ENCODE measurements at regions not wholly inside any gene's neighbourhood (a gene's known extent, or its start where the extent isn't known, plus 50 kb on each side); places are given as distances from the start of the nearest gene placed in this dataset.

DNA sequence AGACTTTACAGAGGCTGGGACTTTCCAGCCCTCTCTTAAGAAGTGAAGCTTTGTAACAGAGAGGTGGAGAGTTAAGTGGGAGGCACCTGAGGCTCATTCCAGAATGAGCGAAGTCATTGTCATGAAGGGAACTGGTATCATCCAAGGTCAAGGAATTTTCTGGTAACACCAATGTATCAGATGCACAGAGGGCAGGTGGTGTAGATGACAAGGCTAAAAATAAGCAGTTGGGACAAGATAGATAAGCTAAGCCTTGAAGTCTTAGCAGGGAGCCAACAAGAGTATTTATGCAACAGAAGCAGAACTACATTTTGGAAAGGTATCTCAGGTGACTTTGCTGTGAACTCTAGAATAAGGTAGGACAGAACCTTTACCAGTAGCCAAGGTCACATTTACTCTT lies 257.0 kb upstream of the AUTS2 start:
- TF ChIP-seq TAF1 (IDR thresholded peaks at IDR 0.05; ENCODE audit: borderline replicate concordance, insufficient read depth, low read length) (no peak), FOXP2 (optimal IDR thresholded peaks at IDR 0.05; ENCODE audit: borderline replicate concordance, extremely low read depth, extremely low read length, insufficient read depth) (no peak), POLR2AphosphoS5 (IDR thresholded peaks at IDR 0.05; ENCODE audit: low read depth, low read length) (no peak), SIN3A (IDR thresholded peaks at IDR 0.05; ENCODE audit: borderline replicate concordance, insufficient read depth, low read length) (no peak), REST (IDR thresholded peaks at IDR 0.05; ENCODE audit: insufficient read depth in 1 of 2, low read depth in 2 of 2, low read length in 2 of 2) (no peak)

- no peak for TF ChIP-seq REST (IDR thresholded peaks at IDR 0.05; ENCODE audit: insufficient read depth in 1 of 2, low read depth in 2 of 2, low read length in 2 of 2)
- no peak for TF ChIP-seq SIN3A (IDR thresholded peaks at IDR 0.05; ENCODE audit: borderline replicate concordance, insufficient read depth, low read length)
- TF ChIP-seq FOXP2 (optimal IDR thresholded peaks at IDR 0.05; ENCODE audit: borderline replicate concordance, extremely low read depth, extremely low read length, insufficient read depth): no peak
These were observed 256.0 kb upstream of the AUTS2 start for GRCh38 chr7:69342154-69342884.

DNA sequence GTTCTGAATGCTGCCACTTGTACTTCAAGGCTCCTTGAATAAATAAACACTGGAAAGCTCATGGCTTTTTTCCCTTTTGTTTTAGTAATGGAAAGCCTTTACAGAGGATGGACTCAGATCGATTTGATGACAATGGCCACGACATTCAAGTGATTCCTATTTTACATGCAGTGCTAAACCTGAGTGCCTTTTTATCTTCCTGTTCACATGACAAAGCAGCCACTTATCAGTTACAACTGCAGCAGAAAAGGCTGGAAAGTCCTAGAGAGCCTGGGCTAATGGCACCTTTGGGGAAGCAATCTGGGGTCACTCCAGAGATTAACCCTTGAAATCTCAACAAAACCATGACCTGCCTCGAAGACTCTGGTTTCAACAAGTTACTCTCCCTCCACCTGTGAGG lies 249.0 kb upstream of the AUTS2 start:
- no peak for TF ChIP-seq SIN3A (IDR thresholded peaks at IDR 0.05; ENCODE audit: borderline replicate concordance, insufficient read depth, low read length)
- no peak for TF ChIP-seq TAF1 (IDR thresholded peaks at IDR 0.05; ENCODE audit: borderline replicate concordance, insufficient read depth, low read length)
- no peak for TF ChIP-seq FOXP2 (optimal IDR thresholded peaks at IDR 0.05; ENCODE audit: borderline replicate concordance, extremely low read depth, extremely low read length, insufficient read depth)
- TF ChIP-seq POLR2AphosphoS5 (IDR thresholded peaks at IDR 0.05; ENCODE audit: low read depth, low read length): no peak
- no peak for TF ChIP-seq REST (IDR thresholded peaks at IDR 0.05; ENCODE audit: insufficient read depth in 1 of 2, low read depth in 2 of 2, low read length in 2 of 2)

- TF ChIP-seq POLR2AphosphoS5 (IDR thresholded peaks at IDR 0.05; ENCODE audit: low read depth, low read length) (no peak), SIN3A (IDR thresholded peaks at IDR 0.05; ENCODE audit: borderline replicate concordance, insufficient read depth, low read length) (no peak), REST (IDR thresholded peaks at IDR 0.05; ENCODE audit: insufficient read depth in 1 of 2, low read depth in 2 of 2, low read length in 2 of 2) (no peak), FOXP2 (optimal IDR thresholded peaks at IDR 0.05; ENCODE audit: borderline replicate concordance, extremely low read depth, extremely low read length, insufficient read depth) (no peak), TAF1 (IDR thresholded peaks at IDR 0.05; ENCODE audit: borderline replicate concordance, insufficient read depth, low read length) (no peak)
These were observed 240.0 kb upstream of the AUTS2 start for GRCh38 chr7:69358163-69358821.

All from PFSK-1 (cell line).